ENCODE measurements at regions not wholly inside any gene's neighbourhood (a gene's known extent, or its start where the extent isn't known, plus 50 kb on each side); places are given as distances from the start of the nearest gene placed in this dataset.
"Not testable (repeated sequence)": the region's sequence is repeated elsewhere in the genome, so short reads cannot be mapped to it uniquely, and the experiment has no call there.

DNA sequence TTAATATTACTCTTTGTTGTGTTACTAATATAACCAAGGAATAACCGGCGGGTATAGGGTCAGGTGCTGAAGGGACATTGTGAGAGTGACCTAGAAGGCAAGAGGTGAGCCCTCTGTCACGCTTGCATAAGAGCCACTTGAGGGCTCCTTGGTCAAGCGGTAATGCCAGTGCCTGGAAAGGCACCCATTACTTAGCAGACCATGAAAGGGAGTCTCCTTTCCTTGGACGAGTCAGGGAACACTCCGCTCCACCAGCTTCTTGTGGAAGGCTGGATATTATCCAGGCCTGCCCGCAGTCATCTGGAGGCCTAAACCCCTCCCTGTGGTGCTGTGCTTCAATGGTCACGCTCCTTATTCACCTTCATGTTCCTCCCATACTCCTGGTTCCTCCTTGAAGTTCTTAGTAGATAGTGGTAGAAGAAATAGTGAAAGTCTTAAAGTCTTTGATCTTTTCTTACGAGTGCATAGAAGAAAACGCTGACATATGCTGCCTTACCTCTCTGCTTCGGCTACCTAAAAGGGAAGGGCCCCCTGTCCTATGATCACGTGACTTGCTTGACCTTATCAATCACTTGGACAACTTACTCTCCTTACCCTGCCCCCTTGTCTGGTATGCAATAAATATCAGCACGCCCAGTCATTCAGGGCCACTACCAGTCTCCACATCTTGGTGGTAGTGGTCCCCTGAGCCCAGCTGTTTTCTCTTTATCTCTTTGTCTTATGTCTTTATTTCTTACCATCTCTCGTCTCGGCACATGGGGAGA lies 59.6 kb upstream of the DMRTB1 start:
- not testable (repeated sequence) for DNase-seq (ENCODE audit: low spot score)

DNA sequence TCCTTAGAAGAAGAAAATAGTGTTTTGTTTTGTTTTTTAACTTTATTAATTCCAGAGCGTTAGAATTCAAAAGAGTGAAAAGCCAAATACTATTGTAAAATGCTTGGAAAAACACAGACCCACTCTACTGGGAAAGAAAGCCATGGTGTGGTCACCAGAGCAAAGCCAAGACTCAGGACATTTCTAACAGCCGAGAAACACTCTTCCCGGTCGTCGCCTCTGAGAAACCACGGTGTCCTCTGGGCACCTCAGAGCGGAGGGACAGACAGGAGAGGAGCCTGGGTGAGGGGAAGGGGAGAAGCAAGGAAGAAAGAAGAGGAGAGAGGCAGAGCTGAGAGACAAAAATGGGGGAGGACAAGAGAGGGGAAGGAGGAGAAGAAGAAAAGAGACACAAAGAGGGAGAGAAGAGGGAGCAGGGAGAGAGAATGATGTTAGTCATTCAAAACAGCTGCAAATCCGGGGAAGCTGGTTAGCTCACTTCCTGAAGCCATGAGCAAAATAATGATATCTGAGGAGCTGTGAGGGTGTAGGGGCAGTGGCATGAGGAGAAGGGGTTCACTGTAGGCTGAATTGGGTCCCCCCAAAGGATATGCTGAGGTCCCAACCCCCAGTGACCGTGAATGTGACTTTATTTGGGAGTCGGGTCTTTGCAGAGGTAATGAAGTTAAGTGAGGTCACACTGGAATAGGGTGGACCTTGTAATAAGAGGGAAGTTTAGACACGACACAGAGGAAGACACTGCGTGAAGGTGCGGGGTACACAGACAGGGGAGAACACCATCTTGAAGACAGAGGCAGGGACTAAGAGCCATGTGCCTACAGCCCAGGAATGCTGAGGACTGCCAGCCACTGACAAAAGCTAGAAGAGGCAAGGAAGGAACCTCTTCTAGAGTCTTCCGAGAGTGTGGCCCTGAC lies 58.2 kb upstream of the DMRTB1 start:
- DNase-seq (ENCODE audit: low spot score), result no peak

DNA sequence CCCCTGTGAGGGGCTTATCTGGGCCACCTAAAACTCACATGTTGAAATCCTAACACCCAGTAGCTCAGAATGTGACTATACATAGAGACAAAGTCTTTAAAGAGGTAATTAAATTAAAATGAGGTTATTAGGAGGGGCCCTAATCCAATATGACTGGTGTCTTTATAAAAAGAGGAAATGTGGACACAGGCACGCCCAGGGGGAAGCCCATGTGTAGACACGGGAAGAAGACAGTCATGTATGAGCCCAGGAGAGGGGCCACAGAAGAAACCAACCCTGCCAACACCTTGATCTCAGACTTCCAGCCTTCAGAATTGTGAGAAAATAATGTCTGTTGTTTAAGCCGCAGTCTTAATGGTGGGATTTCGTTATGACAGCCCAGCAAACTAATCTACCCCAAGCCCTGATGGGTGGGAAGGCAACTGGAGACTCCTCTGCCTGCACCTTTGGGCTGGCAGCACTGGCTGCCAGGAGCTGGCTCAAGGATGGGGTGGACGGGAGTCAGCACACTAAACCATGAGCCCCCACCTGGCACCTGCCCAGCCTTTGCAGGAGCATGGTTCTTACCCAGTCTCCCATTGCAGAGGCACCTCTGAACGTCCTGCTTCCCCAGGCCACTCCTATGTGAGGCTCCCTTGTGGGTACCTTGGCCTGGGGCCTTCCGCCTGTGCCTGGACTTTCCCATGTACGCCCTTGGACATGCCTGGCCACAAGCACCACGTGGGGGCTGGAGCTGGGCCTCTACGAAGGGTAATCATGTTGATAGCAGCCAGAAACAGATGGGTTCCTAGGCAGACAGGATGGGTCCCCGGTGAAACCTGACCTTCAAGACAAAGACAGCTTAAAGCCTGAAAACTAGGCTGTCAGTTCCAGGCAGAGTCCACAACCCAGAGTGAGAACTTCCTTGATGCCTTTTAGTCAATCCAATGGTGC lies 57.1 kb upstream of the DMRTB1 start:
- no peak for DNase-seq (ENCODE audit: low spot score)

DNA sequence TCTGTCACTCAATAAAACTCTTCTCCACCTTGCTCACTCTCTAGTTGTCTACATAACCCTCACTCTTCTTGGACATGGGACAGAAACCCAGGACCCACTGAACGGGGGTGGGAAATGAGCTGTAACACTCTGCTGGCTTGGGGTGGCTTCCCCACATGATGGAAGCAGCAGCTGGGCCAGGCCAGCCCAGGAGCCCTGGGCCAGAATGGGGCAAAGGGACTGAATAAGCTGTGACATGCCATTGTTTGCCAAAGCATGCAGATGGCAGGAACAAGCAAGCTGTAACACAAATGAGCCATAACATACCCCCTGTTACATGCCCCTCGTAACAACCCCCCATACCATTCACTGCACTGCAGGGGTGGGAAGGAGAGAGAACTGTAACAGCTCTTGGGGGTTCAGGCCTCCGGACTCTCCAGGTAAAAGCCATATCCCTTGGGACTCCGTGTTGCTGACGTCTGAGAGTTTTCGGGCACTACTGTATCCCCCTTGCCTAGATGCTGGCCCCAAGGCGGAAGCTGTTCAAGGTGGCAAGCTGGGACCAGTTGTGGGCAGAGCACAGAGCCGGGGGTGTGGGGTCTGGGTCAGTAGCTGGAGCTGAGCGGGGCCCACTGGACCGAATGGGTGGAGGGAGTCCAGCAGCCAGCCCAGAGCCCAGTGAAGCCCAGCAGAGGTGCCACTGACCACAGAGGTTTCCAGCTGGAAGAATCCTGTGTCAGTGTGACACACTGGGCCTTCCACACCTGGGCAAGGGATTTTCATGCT lies 56.1 kb upstream of the DMRTB1 start:
- DNase-seq (ENCODE audit: low spot score), result no peak

DNA sequence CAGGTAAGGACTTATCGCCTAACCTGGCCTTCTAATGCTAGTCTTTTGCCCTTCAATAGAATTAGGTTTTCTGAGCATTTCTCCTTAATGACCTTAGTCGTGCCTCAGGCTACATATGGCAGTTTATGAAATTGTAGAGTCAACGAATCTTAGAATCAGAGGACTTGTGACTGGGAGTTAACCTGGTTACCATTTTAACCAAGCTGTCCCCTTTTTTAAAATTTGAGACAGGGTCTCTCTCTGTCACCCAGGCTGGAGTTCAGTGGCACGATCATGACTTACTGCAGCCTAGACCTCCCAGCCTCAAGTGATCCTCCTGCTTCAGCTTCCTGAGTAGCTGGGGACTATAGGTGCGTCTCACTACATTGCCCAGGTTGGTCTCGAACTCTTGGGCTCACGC lies 53.5 kb upstream of the DMRTB1 start:
- no peak for DNase-seq (ENCODE audit: low spot score)

DNA sequence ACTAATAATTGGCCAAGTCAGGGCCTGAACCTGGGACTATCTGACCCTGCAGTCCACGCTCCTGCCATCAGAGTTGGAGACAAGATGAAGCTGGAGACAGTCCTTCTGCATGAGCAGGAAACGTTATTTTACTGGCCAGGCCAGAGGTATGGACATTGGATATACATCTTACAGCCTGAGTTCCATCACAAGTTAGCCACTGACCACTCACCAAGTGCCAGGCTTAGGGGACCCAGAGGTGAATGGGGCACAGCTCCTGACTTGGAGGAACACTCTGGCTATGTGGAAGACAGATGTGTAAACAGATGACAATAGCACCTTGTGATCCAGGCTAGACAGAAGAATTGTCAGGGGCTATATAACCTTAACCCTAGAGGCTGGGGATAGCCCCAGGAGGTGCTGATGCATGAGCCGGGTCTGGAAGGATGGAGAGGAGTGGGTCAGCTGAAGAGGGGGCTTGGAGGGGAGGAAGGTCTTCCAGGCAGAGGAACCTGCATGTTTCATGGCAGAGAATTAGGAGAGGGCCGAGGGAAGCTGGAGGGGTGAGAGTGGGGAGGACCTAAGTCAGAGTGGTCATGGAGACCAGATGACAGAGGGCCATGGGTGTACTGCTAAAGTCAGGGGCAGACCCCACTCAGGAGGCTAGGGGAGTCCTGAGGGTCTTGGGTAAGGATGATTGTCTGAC lies 52.5 kb upstream of the DMRTB1 start:
- no peak for DNase-seq (ENCODE audit: low spot score)

DNA sequence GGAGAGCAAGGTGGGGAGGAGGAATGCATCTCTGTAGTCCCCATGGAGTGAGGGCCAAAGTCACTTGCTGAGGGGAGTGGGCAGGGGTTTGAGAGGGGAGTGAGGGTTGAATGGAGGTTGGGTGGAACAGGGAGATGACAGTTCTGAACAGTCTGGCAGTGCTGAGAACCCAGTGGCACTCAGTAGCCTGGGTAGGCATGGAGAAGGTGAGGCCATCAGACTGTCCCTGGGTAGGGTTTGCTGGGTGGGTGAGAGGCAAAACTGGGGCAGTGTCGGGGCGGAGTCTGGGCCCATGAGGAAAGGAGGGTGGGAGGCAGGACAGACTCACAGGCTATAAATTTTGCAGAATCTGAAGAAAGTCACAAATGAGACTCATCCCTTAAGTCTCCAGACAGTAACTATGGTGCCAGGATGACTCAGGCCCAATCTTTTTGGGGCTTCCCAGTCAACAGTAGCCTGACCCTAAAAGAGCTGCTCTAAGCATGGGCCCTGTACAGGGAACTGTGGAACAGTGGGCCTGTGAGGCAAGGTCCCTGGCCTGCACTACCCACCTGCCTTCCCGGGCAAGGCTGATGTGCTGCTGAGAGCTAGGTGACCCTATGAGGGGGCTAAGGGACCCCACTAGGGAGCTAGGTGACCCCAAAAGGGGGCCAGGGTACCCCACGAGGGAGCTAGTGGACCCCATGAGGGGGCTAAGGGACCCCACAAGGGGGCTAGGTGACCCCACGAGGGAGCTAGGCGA lies 51.0 kb upstream of the DMRTB1 start:
- peak; percentile 33 for DNase-seq (ENCODE audit: low spot score)

DNA sequence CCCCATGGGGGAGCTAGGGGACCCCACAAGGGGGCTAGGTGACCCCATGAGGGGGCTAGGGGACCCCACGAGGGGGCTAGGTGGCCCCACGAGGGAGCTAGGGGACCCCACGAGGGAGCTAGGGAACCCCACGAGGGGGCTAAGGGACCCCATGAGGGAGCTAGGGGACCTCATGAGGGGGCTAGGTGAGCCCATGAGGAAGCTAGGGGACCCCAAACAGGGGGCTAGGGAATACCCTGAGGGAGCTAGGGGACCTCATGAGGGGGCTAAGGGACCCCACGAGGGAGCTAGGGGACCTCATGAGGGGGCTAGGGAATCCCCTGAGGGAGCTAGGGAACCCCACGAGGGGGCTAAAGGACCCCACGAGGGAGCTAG lies 50.5 kb upstream of the DMRTB1 start:
- DNase-seq (ENCODE audit: low spot score), result no peak

DNA sequence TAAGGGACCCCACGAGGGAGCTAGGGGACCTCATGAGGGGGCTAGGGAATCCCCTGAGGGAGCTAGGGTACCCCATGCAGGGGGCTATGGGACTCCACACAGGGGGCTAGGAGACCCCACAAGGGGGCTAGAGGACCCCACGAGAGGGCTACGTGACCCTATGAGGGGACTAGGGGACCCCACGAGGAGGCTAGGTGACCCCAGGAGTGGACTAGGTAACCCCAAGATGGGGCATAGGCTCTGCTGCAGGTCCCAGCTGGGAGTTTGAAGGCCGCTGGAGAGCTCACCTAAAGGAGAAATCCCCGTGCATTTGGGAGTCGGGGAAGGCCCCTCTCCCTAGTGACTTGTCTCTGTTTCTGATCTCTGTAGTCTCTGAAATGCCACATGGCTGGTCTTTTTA lies 50.0 kb upstream of the DMRTB1 start:
- DNase-seq (ENCODE audit: low spot score), result no peak
